MM.1S (cell line): ENCODE measurements at regions not wholly inside any gene's neighbourhood (a gene's known extent, or its start where the extent isn't known, plus 50 kb on each side); places are given as distances from the start of the nearest gene placed in this dataset.

Experiments
- EZH2 ChIP-seq: fragments of 300-600 bp; sonication (generic); optimal IDR thresholded peaks from 2 replicates; pipeline ENCODE3; 2017; ENCODE audit warnings: low read depth, mild to moderate bottlenecking, antibody characterized with exemption, low read length, mixed read lengths
- TF ChIP-seq, protein P1 (sequence below): fragments of 300-600 bp; sonication (generic); IDR thresholded peaks from 2 replicates; pipeline ENCODE4 v1.5.1; 2016; ENCODE audit warnings: antibody characterized with exemption, low read length, mixed read lengths

DNA sequence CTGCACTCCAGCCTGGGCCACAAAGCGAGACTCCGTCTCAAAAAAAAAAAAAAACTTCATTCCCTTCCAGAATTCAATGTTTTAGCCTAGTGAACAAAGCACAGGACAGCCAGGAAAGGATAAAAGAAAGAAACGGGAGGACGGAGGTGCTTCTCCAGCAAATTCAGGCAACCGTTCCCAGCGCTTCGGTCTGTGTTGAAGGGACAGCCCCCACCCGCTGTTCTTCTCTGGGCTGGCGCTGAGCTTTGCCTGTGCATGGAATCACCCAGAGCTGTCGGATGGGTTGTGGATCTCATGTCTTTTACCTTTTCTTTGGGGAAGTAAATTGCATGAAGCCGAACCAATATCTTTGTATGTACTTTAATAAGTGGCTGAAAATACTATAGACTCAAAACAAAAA, 248.4 kb upstream of the IRX2 start:
- TF ChIP-seq, protein P1, sequence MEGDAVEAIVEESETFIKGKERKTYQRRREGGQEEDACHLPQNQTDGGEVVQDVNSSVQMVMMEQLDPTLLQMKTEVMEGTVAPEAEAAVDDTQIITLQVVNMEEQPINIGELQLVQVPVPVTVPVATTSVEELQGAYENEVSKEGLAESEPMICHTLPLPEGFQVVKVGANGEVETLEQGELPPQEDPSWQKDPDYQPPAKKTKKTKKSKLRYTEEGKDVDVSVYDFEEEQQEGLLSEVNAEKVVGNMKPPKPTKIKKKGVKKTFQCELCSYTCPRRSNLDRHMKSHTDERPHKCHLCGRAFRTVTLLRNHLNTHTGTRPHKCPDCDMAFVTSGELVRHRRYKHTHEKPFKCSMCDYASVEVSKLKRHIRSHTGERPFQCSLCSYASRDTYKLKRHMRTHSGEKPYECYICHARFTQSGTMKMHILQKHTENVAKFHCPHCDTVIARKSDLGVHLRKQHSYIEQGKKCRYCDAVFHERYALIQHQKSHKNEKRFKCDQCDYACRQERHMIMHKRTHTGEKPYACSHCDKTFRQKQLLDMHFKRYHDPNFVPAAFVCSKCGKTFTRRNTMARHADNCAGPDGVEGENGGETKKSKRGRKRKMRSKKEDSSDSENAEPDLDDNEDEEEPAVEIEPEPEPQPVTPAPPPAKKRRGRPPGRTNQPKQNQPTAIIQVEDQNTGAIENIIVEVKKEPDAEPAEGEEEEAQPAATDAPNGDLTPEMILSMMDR: no peak
- no peak for TF ChIP-seq EZH2
